HG03066 (cell line): ENCODE measurements at regions not wholly inside any gene's neighbourhood (a gene's known extent, or its start where the extent isn't known, plus 50 kb on each side); places are given as distances from the start of the nearest gene placed in this dataset.

ENCODE experiments used
- ATAC-seq: cut with Tn5 transposase; IDR thresholded peaks from one replicate; pipeline ENCODE4 v1.9.1; 2021; ENCODE audit warnings: low read depth; ENCODE audit not compliant: unreplicated experiment

DNA sequence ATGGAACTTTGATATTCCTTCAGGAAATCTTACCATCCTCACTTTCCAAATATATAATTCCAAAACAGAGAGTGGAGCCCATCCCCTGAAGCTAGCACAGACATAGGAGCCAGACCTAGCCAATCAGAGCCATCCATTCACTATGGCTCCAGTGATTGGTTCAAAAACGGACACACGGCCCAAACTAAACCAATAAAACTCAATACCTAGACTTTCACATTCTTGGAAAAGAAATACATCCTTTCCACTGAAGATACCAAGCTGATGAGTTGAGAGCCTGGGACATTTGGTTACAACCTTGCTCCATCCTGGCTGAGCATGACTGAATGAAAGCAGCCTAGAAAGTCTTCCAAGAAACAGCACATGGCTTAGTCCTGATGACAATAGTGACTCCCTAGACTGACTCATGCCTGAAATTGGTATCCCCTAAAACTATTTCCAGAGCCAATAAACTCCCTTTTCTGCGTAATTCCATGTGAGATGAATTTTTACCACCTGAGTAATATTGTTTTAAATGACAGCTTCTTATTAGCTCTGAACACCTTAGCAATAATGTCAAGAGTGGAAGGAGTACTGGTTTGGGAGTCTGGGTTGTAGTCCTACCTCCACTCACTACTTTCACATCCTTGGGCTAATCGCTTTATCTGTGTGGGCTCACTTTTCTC is 189.6 kb upstream of the LNX1 start:
- ATAC-seq, result no peak

GRCh38 chr4:53779025-53779424 is 187.7 kb upstream of the LNX1 start:
- ATAC-seq, result no peak

DNA sequence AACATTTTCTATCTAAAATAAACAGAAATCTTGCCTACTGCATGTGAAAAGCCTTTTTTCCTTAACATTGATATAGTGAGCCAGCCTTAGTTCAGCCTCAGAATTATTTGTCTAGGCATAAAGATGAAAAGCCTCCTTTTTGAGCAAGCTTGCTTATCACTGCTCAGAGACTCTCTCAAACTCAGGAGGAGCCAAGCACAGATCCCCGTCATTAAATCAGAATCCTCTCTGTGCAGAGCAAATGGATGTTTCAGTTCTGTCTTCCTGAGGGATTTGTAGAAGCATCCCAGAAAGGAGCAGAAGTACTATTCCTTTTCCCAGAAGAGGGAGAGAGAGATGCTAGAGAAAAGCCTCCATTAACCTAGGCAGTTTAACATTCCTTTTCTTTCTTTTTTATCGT is 186.9 kb upstream of the LNX1 start:
- ATAC-seq, result no peak

DNA sequence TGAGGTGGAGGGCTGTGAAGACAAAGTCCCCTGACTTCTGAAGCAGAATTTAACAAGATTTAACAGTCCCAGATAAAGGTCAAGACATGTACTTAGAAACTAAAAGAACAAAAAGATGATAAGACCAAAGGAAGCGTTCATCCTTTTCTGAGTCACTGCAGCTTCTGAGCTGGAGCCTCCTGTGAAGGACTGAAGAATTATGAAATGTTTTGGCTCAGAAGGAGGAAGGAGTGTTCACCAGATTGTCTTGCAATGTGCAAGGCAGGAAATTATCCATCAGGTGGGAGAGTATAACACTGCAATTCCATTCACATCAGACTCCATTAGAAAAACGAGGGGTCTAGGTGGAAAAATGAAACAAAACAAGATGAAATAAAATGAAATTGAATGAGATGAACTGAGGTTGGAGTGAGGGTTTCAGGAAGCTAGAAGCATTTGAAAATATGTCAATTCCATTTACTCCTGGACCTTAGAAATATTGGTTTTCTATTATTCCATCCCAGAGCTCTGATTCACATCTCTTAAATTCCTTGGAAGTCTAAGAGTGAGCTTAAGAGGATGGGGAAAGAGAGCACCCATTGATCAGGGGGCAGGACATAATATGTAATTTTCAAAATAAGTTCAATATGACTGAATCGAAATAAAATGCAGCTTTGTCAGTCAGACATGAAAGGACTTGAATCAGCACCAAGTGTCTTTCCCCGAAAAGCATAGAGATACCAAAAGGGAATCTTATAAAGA is 186.1 kb upstream of the LNX1 start:
- ATAC-seq, result no peak

DNA sequence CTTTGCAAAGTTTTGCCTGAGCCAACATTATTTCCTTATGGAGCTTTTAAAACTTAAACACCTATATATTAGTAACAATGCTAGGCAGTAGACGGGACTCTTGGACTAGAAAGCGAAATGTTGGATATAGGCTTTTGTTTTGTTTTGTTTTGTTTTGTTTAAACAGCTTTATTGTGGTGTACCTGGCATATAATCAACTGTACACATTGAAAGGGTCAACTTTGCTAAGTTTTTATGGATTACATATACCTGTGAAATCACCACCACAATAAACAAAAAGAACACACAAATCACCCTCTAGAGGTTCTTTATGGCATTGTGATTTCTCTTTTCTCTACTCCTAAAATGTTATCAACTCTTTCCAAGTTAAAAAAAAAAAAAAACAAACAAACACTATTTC is 184.9 kb upstream of the LNX1 start:
- no peak for ATAC-seq

DNA sequence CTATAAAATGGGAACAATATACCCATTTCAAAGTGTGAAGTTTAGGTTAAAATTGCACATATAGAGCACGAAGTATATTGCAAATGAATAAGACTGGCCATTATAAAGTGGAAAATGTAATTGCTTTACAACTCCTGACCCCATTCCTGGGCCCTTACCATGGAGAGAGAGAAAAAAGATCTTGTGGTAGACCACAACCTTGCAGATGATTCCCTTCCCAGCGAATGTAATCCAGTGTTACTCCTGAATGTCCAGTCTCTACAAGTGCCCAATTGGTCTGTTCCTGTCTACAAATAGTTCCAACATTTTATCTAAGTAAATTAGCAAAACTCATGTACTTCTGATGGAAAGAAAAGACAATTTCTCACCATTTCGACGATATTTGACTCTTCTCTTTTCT is 184.1 kb upstream of the LNX1 start:
- no peak for ATAC-seq

GRCh38 chr4:53771326-53771725 is 180.0 kb upstream of the LNX1 start:
- ATAC-seq, result no peak

GRCh38 chr4:53767482-53767881 is 176.2 kb upstream of the LNX1 start:
- no peak for ATAC-seq

DNA sequence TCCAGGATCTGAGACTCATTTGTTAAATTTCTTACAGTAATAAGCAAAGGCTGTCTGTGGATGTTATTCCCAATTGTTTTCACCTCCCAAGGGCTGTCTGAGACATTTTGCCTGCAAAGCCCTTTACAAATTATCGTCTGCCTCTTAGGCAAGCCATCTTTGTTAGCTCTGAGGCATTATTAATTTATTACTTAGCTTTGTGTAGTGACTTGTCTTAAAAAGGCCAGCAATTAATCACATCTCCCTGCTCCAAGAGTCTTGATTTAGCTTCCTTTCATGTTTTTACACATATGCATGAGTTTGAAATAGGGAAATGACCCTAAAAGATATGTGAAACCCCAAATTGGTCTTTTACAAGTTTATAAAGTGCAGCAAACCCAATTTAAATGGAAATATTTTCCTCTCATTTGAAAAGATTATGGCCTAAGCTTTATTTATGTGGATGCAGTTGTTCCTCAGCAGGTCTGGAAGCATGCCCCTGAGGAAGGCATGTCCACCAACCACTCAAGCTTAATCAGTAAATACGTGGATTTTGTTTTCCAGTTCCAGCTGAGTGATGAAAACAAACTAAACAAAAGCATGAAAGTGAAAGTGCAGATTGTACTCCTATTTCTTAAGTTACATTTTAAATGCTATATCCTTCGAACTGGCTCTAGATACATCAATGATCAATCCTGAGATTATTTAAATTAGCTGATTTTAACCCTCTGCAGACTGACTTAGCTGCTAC is 173.6 kb upstream of the LNX1 start:
- ATAC-seq, result no peak

GRCh38 chr4:53763813-53764597 is 172.7 kb upstream of the LNX1 start:
- ATAC-seq, result no peak

- ATAC-seq, result no peak
These were observed 164.4 kb upstream of the LNX1 start for GRCh38 chr4:53755656-53756055.

- no peak for ATAC-seq
These were observed 160.8 kb upstream of the LNX1 start for GRCh38 chr4:53752124-53752523.

GRCh38 chr4:53748328-53748772 is 157.1 kb upstream of the LNX1 start:
- peak; percentile 95 for ATAC-seq

DNA sequence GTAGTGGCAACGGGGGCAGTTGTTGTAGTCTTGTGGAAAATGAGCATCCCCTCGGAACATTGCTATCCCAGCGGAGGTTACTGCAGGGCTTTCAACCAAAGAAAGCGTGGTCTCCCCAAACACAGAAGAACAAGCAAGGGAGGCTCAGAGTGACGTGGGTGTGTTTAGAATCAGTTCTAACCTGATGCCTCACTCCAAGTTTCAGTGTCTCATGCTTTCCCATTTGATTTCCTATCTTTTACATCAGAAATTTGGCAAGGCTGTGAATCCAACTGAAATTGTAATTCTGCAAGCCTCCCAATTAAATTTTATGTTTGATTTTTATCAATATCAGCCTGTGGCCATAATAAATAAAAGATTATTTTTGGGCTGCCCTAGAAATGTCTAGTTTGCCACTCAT is 156.1 kb upstream of the LNX1 start:
- ATAC-seq, result no peak

GRCh38 chr4:53744446-53745160 is 153.3 kb upstream of the LNX1 start:
- no peak for ATAC-seq

DNA sequence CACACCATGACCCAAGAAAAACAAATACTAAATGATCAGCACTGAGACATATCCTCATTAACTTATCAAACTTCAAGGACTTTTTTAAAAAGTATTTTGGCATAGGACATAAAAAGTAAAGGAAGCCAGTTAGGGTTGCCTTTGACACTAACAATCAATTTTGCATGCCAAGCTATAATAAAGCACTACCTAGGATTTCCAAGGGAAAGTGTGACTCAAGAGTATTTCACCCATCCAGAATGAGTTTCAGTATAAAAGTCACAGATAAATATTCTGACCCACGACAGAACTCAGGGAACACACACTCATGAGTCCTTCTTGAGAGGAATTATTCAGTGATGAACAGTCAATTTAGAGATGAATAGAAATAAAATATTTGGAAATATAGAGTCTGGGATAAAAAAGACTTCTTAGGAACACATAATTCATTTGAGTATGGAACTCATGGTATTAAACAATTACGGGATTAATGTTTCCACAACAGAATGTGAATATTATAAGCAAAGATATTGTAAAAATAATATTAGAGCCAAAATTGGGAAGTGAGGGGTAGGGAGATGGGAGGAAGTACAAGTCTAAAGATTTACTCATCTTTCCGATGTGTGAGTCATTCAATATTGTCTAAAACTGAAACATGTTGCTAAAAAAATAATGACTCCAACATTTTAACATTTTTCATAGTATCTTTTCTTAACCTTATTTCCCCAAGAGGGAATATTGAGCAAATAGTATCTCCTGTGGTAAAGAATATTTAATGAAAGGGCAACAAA is 143.5 kb upstream of the LNX1 start:
- ATAC-seq, result no peak

- ATAC-seq, result no peak
These were observed 142.9 kb upstream of the LNX1 start for GRCh38 chr4:53734182-53734581.

DNA sequence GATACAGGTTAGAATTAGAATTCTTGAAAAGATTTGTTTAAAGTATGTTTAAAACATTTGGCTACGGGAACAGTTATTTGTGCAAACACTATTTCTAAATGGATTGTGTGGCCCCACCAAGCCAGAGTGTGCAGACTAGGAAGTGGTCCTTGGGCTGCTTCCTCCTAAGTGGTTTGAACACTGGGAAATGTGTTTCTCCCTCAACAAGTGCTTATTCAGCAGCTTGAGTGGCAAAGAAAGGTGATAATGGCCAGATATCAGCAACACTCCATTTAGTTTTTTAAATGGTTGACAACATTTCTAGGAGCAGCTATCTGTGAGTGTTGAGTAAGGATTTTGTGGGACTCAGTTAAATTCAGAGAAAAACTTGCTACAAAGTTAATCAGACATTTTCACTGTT is 141.4 kb upstream of the LNX1 start:
- no peak for ATAC-seq

- ATAC-seq, result no peak
These were observed 138.9 kb upstream of the LNX1 start for GRCh38 chr4:53730031-53730805.
